H7 (cell line): ENCODE measurements at regions not wholly inside any gene's neighbourhood (a gene's known extent, or its start where the extent isn't known, plus 50 kb on each side); places are given as distances from the start of the nearest gene placed in this dataset.

ENCODE experiments used
- DNase-seq: peaks from one replicate; pipeline ENCODE4 v3.0.0; 2012
- H3K27me3 ChIP-seq: 2 replicates; pipeline ENCODE4 v1.6.0; 2011; ENCODE audit warnings: mild to moderate bottlenecking, low read length; ENCODE audit not compliant: control insufficient read depth, insufficient read depth
- H3K36me3 ChIP-seq: replicated peaks from 2 replicates; pipeline ENCODE4 v1.5.1; 2011; ENCODE audit warnings: low read length; ENCODE audit not compliant: control insufficient read depth, insufficient read depth
- H3K4me3 ChIP-seq: 2 replicates; pipeline ENCODE4 v1.5.1; 2011; ENCODE audit warnings: low read depth, mild to moderate bottlenecking, control low read depth, low read length, moderate library complexity; ENCODE audit not compliant: insufficient read depth

- no peak overlapping the region for H3K4me3 ChIP-seq
- no peaks in the 10 kb centered on the region for H3K36me3 ChIP-seq
- H3K27me3 ChIP-seq = no peaks in the 10 kb centered on the region
- no peak for DNase-seq
These were observed 671.5 kb upstream of the PCDH20 start for GRCh38 chr13:62087124-62087523.

GRCh38 chr13:62085337-62086229 is 669.9 kb upstream of the PCDH20 start:
- H3K27me3 ChIP-seq = no peaks in the 10 kb centered on the region
- no peaks in the 10 kb centered on the region for H3K36me3 ChIP-seq
- H3K4me3 ChIP-seq = no peak overlapping the region
- DNase-seq = no peak

- no peaks in the 10 kb centered on the region for H3K36me3 ChIP-seq
- H3K27me3 ChIP-seq = no peaks in the 10 kb centered on the region
- DNase-seq = no peak
- no peak overlapping the region for H3K4me3 ChIP-seq
These were observed 669.1 kb upstream of the PCDH20 start for GRCh38 chr13:62084728-62085127.

- no peak overlapping the region for H3K4me3 ChIP-seq
- no peaks in the 10 kb centered on the region for H3K27me3 ChIP-seq
- DNase-seq = no peak
- H3K36me3 ChIP-seq = no peaks in the 10 kb centered on the region
These were observed 652.2 kb upstream of the PCDH20 start for GRCh38 chr13:62067821-62068220.

GRCh38 chr13:62065016-62065415 is 649.4 kb upstream of the PCDH20 start:
- DNase-seq = no peak
- no peaks in the 10 kb centered on the region for H3K27me3 ChIP-seq
- H3K36me3 ChIP-seq = no peaks in the 10 kb centered on the region
- no peak overlapping the region for H3K4me3 ChIP-seq

- H3K36me3 ChIP-seq = no peaks in the 10 kb centered on the region
- no peak for DNase-seq
- H3K27me3 ChIP-seq = no peaks in the 10 kb centered on the region
- H3K4me3 ChIP-seq = no peak overlapping the region
These were observed 646.1 kb upstream of the PCDH20 start for GRCh38 chr13:62061751-62062150.

DNA sequence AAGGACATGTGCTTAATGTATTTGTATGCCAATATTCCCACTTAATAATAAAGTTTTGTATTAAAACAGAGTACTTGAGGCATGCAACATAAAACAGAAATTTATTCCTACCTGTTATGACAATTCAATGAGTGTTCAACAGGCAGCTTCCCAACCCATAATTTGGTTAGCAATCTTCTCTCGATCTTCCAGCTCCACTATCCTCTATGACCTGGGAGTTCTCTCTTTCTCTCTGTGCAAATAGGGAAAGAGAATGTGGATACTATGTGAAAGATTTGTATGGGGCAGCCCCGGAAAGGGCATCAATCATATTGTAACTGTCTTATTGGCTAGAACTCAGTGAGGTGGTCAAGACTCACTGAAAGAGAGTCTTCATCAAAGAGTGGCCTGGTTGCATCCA is 644.9 kb upstream of the PCDH20 start:
- H3K27me3 ChIP-seq = no peaks in the 10 kb centered on the region
- no peak overlapping the region for H3K4me3 ChIP-seq

DNA sequence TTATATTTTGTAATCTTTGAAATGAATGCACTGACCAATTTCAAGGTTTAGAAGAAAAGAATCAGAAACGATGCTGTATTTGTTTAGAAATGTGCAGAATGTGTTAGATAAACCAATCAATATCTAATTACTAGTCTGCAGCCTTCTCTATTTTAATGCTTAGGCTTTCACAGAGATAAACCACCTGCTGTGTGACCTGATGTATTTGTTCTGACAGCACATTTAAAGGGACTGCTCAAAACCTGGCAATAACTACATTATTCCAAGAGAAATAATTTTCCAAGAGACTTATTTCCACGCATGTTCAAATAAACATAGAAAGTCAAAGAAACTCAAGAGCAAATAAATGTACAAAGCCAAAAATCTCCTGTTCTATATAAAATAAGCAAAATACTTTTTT is 641.6 kb upstream of the PCDH20 start:
- Histone ChIP-seq H3K4me3 (no peak overlapping the region), H3K27me3 (no peaks in the 10 kb centered on the region), H3K36me3 (no peaks in the 10 kb centered on the region)
- no peak for DNase-seq

More for the DNA sequence above, 644.9 kb upstream of the PCDH20 start:
- no peaks in the 10 kb centered on the region for H3K36me3 ChIP-seq
- no peak for DNase-seq

GRCh38 chr13:62049992-62050391 is 634.3 kb upstream of the PCDH20 start:
- Histone ChIP-seq H3K36me3 (no peaks in the 10 kb centered on the region), H3K27me3 (no peaks in the 10 kb centered on the region), H3K4me3 (no peak overlapping the region)
- DNase-seq = no peak

DNA sequence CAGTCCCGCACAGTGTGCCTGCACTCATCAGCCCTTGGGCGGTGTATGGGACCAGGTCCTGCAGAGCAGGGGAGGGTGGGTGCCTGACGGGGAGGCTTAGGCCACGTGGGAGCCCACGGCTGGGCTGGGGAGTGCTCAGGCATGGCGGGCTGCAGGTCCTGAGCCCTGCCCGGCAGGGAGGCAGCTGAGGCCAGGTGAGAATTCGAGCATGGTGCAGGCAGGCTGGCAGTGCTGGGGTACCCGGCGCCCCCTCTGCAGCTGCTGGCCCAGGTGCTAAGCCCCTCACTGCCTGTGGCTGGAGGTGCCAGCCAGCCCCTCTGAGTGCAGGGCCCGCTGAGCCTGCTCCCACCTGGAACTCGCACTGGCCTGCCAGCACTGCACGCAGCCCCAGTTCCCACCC is 630.9 kb upstream of the PCDH20 start:
- H3K27me3 ChIP-seq = no peaks in the 10 kb centered on the region
- no peak overlapping the region for H3K4me3 ChIP-seq
- H3K36me3 ChIP-seq = no peaks in the 10 kb centered on the region
- no peak for DNase-seq

GRCh38 chr13:62043600-62043999 is 628.0 kb upstream of the PCDH20 start:
- H3K27me3 ChIP-seq = no peaks in the 10 kb centered on the region
- DNase-seq = no peak
- H3K36me3 ChIP-seq = no peaks in the 10 kb centered on the region
- H3K4me3 ChIP-seq = no peak overlapping the region

GRCh38 chr13:62040806-62041205 is 625.2 kb upstream of the PCDH20 start:
- no peaks in the 10 kb centered on the region for H3K36me3 ChIP-seq
- no peak overlapping the region for H3K4me3 ChIP-seq
- DNase-seq = no peak
- H3K27me3 ChIP-seq = no peaks in the 10 kb centered on the region

DNA sequence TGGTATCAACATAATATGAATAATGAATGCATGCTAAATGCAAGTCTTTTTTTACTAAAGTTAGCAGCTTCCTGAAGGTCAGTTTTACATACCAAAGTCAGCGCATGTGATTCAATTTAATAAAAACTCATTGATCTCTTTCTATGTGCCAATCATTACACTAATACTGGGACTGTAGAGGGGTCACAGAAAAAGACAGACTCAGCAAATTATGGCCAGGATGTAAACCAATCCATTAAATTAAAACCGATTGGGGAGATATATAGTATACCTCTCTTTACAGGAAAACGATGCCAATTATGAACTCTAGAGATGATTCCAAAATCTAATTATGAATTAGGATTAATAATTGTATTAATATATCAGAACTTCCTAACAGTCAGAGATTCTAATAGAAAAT is 624.4 kb upstream of the PCDH20 start:
- DNase-seq = no peak
- H3K36me3 ChIP-seq = no peaks in the 10 kb centered on the region
- no peaks in the 10 kb centered on the region for H3K27me3 ChIP-seq

GRCh38 chr13:62038214-62038613 is 622.6 kb upstream of the PCDH20 start:
- DNase-seq = no peak
- no peak overlapping the region for H3K4me3 ChIP-seq
- no peaks in the 10 kb centered on the region for H3K36me3 ChIP-seq
- no peaks in the 10 kb centered on the region for H3K27me3 ChIP-seq

More for the DNA sequence above, 624.4 kb upstream of the PCDH20 start:
- no peak overlapping the region for H3K4me3 ChIP-seq

DNA sequence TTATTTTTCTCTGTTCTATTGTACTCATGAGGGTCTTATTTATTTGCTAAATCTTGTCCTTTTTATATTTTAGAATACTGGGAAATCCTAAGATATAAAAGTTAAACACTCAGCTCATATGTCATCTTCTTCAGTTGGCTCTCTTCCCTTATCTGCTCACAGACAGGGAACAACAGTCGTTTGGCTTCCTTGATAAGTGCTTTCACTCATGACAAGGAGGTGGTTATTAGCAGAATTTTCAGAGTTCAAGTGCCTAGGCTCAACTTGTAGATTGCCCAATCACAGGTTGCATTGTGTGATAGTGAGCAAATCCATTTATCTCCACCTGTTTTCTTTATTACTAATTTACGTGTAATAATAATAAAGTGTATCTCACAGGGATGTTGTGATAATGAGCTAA is 620.3 kb upstream of the PCDH20 start:
- Histone ChIP-seq H3K4me3 (no peak overlapping the region), H3K27me3 (no peaks in the 10 kb centered on the region), H3K36me3 (no peaks in the 10 kb centered on the region)
- DNase-seq = no peak
